HG02840 (cell line): ENCODE measurements at regions not wholly inside any gene's neighbourhood (a gene's known extent, or its start where the extent isn't known, plus 50 kb on each side); places are given as distances from the start of the nearest gene placed in this dataset.
"Not testable (repeated sequence)": the region's sequence is repeated elsewhere in the genome, so short reads cannot be mapped to it uniquely, and the experiment has no call there.

Experiments used
- ATAC-seq: cut with Tn5 transposase; IDR thresholded peaks from one replicate; pipeline ENCODE4 v1.9.1; 2021; ENCODE audit warnings: mild to moderate bottlenecking, moderate library complexity, moderate number of reproducible peaks; ENCODE audit not compliant: unreplicated experiment, low FRiP score

DNA sequence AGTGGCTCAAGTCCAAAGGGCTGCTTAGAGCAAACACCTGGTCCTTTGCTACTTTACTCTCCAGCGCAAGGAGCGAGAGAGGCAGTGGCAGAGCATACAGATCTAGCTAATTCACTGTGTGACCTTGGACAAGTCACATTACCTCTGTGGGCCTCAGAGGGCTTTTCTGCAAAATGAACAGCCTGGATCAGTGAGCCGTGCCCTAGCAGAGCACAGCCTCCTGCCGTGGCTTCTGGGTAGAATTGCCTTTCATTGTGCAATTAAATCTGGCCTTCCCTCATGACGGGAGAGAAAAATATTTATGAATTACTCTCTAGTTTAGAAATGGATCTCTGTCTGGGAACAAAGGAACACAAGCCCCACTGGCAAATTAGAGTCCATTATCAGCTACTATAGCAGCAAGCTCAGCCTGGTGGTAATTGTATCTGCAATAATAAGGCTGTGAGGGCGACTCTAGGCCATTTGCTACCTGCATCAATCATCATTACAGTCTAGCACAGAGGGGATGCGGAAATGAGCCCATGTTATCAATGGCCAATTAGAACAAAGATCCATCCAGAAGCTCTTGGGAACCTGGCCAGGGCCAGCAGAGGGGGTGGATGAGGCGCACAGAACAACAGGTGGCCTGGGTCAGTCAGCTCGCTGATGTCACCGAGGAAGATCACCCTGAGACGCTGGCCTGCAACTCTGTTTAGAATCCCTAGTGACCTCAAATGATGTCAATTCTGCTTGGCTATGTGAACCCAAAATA lies 114.2 kb upstream of the LY86 start:
- no peak for ATAC-seq

DNA sequence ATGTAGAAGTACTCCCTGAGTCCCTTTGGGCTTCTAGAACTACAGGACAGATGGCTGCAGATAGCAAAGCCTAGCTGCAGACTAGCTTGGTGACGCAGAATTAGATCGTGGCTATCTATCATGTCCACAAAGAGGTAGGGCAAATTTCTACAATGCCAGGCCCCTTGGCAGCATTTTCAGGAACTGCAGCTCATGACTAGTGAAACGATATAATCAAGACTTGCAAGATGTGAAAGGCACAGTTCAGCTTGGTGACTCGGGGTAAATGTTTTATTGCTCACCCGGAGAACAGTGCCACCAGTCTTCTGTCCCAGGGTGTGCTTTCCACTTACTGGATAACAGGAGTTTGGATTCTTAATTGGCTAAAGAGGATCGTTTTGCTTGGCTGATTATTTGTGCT lies 108.7 kb upstream of the LY86 start:
- ATAC-seq = no peak

DNA sequence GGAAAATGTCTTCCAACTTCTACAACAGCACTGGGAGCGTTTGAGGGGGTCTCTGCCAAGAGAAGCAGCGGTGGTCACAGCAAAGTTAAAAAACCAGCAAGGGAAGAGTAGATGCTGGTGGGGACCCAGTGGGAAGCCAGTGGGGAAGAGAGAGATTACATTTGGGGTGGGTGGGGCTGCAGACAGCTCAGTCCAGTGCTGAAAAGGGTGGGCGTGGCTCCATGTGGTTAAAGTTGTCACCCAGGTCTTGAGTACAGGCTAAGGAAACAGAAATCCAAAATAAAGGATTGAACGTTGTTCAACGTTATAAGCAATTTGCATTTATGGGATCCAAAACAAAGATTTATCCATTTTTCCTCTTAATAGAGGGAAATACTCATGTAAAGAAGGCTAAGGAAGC lies 106.3 kb upstream of the LY86 start:
- no peak for ATAC-seq

DNA sequence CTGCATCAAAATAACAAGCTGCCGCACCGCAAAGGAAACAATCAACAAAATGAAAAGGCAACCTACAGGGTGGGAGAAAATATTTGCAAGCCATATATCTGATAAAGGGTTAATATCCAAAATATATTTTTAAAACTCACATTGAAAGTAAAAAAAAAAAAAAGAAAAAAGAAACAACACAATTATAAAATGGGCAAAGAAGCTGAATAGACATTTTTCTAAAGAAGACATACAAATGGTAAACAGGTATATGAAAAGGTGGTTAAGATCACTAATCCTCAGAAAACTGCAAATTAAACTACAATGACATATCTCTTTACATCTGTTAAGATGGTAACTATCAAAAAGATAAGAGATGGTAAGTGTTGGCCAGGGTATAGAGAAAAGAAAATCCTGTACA lies 105.4 kb upstream of the LY86 start:
- no peak for ATAC-seq

DNA sequence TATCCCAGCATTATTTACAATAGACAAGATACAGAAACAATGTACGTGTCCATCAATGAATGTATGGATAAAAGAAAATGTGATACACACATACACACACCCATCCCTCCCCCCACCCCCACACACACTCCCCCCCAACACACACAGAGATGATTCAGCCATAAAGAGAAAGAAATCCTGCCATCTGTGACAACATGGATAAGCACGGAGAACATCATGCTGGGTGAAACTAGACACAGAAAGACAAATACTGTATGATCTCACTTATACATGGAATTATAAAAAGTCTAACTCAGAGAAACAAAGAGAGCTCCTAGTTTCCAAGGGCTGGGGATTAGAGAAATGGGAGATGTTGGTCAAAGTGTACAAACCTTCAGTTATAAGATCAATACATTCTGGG lies 104.8 kb upstream of the LY86 start:
- no peak for ATAC-seq

DNA sequence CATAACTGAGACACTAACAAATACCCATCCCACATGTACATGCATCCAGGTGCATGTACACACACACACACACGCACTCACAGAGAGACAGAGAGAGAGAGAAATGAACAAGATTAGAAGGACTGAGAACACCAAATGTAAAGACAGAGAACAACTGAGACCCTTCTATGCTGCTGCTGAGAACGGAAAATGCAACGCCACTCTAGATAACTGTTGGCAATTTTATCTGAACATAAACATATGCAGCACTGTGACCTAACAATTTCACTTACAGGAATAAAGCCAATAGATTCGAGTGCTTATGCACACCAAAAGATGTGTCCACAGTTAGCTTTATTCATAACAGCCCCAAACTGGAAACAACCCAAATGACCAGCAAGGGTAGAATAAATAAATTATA lies 103.8 kb upstream of the LY86 start:
- ATAC-seq = no peak

- ATAC-seq = no peak
These were observed 101.9 kb upstream of the LY86 start for GRCh38 chr6:6486595-6486994.

- no peak for ATAC-seq
These were observed 96.8 kb upstream of the LY86 start for GRCh38 chr6:6491761-6492160.

- ATAC-seq = no peak
These were observed 95.8 kb upstream of the LY86 start for GRCh38 chr6:6492675-6493074.

- ATAC-seq = not testable (repeated sequence)
These were observed 94.4 kb upstream of the LY86 start for GRCh38 chr6:6494139-6494538.

- no peak for ATAC-seq
These were observed 93.8 kb upstream of the LY86 start for GRCh38 chr6:6494677-6495076.

DNA sequence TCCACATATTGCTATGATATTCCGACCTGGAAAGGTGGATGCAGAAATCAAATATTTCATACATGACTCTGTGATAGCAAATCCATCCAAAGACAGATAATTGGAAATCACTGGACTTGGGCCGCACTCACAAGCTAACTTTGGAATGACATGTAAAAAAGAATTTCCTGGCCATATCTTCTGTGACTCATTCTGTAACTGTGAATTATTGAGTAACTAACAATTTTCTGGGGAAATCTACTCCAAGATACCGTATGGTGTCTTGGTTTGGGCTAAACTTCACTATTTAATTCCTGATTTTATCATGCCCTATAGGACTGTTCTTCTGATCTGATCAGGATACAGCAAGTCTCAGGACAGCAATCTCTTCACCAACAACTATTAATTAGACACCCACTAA lies 92.7 kb upstream of the LY86 start:
- ATAC-seq = no peak

DNA sequence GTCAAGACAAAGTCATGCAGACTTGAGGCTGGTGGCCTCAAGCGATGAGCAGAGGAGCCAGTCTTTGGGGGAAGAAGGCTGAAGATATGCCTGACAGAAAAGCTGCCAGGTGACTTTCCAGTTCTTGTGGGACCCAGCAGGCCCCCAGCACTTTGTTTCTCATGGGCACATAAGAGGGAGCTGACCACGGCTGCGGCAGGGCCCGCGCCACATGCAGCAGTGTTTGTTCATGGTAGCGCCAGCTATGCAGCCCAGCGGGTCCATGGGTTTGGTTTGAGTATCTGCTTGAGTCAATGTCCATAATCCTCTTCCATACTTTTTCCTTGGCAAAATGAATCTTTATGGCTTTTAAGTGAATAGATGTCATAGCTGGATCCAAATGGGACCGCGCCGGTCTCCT lies 91.0 kb upstream of the LY86 start:
- ATAC-seq = no peak

DNA sequence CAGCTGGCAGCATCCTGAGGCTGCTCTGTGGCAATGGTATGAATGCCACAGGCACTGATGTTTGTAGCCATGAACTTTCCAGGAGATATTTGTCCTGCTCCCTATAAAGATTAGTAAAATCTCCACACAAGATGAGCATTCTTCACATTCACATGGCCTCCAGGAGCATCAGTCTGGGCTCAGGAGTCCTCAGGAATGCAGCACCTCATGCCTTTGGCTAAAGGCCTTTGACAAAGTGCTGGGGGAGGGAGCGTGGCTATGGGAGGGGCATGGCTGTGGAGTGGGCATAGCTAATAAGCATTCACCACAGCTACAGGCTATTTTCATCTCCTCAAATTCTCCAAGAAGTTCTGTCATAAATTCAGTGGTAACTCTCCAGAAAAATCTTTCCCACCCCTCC lies 90.5 kb upstream of the LY86 start:
- no peak for ATAC-seq

- no peak for ATAC-seq
These were observed 85.3 kb upstream of the LY86 start for GRCh38 chr6:6503191-6503590.

DNA sequence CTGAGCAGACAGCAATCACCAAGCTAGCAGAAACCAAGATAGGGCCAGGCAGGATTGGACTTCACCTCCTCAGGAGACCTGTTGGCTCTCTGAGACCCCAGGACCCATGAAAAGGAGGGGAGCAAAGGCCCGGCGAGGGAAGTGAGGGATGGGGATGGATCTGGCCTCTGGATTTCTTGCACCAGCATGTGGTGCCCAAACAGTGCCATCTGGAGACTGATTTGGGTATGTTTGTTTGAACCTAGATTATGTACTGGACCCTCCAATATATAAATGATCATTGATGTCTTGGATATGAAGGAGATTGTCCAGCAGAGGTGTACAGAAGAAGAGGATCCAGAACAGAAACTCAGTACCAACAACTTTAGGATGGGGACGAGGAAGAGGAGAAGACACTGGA lies 83.4 kb upstream of the LY86 start:
- ATAC-seq = no peak

GRCh38 chr6:6508643-6509042 lies 79.9 kb upstream of the LY86 start:
- no peak for ATAC-seq

GRCh38 chr6:6509284-6509683 lies 79.2 kb upstream of the LY86 start:
- ATAC-seq = no peak

- no peak for ATAC-seq
These were observed 75.8 kb upstream of the LY86 start for GRCh38 chr6:6512711-6513110.

GRCh38 chr6:6515691-6516607 lies 72.6 kb upstream of the LY86 start:
- peak; percentile 54 for ATAC-seq

DNA sequence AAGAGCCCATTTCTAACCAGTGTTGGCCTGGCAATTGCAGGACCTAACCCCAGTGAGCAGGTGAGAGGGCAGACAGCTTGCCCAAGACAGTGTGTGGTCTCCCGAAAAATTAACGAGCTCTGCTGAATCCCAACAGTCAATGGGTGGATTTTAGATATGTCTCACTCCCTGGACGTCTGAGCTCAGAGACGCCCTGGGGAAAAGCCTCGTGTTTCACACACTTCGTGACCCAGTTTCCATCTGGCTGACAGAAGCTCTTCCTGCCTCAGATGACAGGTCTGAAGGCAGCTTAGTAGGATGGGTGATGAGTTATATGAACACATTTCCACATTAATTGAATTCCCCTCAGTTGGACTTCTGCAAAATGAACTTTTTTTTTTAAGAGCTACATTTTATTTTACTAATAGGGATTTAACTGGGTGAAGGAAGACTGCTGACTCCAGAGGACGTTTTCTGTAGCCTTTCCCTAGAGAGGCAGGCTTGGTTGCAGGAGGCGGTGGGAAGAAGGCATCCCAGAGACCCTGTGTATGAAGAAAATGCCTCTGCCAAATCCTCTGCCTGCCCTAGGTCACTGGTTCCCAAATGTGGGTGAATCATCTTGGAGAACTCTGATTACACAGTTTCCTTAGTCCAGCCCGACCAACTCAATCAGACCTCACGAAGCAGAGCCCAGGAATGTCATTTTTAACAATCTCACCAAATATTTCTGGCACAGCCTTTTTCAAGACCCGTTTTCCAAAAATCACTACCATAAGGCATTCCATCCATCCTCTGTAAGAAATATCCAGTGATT lies 71.7 kb upstream of the LY86 start:
- ATAC-seq = no peak
